Liver (tissue), 9 donors: ENCODE measurements at regions not wholly inside any gene's neighbourhood (a gene's known extent, or its start where the extent isn't known, plus 50 kb on each side); places are given as distances from the start of the nearest gene placed in this dataset. TPM values are rescaled to one million over a fixed set of nuclear protein-coding genes. Genes with fewer than 3 reads are reported as not detected.

ENCODE experiments used
- DNase-seq: peaks from one replicate; pipeline ENCODE4 v3.0.0-alpha.2; 2017; ENCODE audit warnings: low spot score
- H3K27ac ChIP-seq, 2 donors: one replicate each; pipeline ENCODE4 v1.7.0; 2013; ENCODE audit warnings: inconsistent platforms in 2 of 2, low read length in 2 of 2, control low read depth in 1 of 2, low read depth in 1 of 2, mild to moderate bottlenecking in 1 of 2
- H3K27me3 ChIP-seq, 4 donors: one replicate each; pipeline versions ENCODE4 v1.6.1 to v1.7.0; 2013; ENCODE audit warnings: low read length in 3 of 4, inconsistent platforms in 1 of 4, mild to moderate bottlenecking in 1 of 4, moderate library complexity in 1 of 4; ENCODE audit not compliant: control insufficient read depth in 4 of 4, insufficient read depth in 4 of 4
- H3K36me3 ChIP-seq, 4 donors: one replicate each; pipeline versions ENCODE4 v1.6.1 to v1.7.0; 2013; ENCODE audit warnings: low read length in 3 of 4, mild to moderate bottlenecking in 3 of 4, low read depth in 1 of 4, moderate library complexity in 1 of 4; ENCODE audit not compliant: control insufficient read depth in 4 of 4, insufficient read depth in 3 of 4
- H3K4me1 ChIP-seq, 4 donors: one replicate each; pipeline versions ENCODE4 v1.6.1 to v1.7.0; 2013; ENCODE audit warnings: low read length in 3 of 4, mild to moderate bottlenecking in 3 of 4, moderate library complexity in 1 of 4; ENCODE audit not compliant: control insufficient read depth in 4 of 4, insufficient read depth in 4 of 4
- H3K4me3 ChIP-seq, 3 donors: one replicate each; pipeline versions ENCODE4 v1.6.1 to v1.7.0; 2013; ENCODE audit warnings: low read length in 3 of 3, control low read depth in 1 of 3, low read depth in 1 of 3, mild to moderate bottlenecking in 1 of 3
- H3K9ac ChIP-seq, 2 donors: one replicate each; pipeline ENCODE4 v1.7.0; 2013; ENCODE audit warnings: low read length in 2 of 2, mild to moderate bottlenecking in 2 of 2, moderate library complexity in 2 of 2, control low read depth in 1 of 2, low read depth in 1 of 2
- H3K9me3 ChIP-seq, 4 donors: one replicate each; pipeline versions ENCODE4 v1.6.1 to v1.7.0; 2013; ENCODE audit warnings: low read length in 3 of 4; ENCODE audit not compliant: control insufficient read depth in 4 of 4
- ATF3 ChIP-seq: IDR thresholded peaks from 2 replicates; pipeline ENCODE4 v1.6.1; 2016; ENCODE audit warnings: antibody characterized with exemption
- CTCF ChIP-seq: fragments of 150-350 bp; IDR thresholded peaks from 2 replicates; pipeline ENCODE4 v1.5.1; 2017; ENCODE audit warnings: improper control_type of control experiment, low read depth, low read length; ENCODE audit not compliant: missing input control
- EGR1 ChIP-seq, 2 donors: IDR thresholded peaks; 2 replicates each; pipeline ENCODE4 v1.6.1; 2016 to 2018; ENCODE audit warnings: antibody characterized with exemption in 2 of 2, low read depth in 2 of 2
- FOXA2 ChIP-seq: IDR thresholded peaks from 2 replicates; pipeline ENCODE4 v1.6.1; 2016; ENCODE audit warnings: antibody characterized with exemption
- GABPA ChIP-seq, 2 donors: IDR thresholded peaks in 1 of 2; conservative IDR thresholded peaks in 1 of 2; 2 replicates each; pipeline ENCODE4 v1.6.1; 2016; ENCODE audit warnings: antibody characterized with exemption in 2 of 2, mild to moderate bottlenecking in 1 of 2, moderate library complexity in 1 of 2
- JUND ChIP-seq, 2 donors: IDR thresholded peaks; 2 replicates each; pipeline ENCODE4 v1.6.1; 2016; ENCODE audit warnings: antibody characterized with exemption in 2 of 2
- MAX ChIP-seq: IDR thresholded peaks from 2 replicates; pipeline ENCODE4 v1.6.1; 2016; ENCODE audit warnings: antibody characterized with exemption
- NR2F2 ChIP-seq: IDR thresholded peaks from 2 replicates; pipeline ENCODE4 v1.6.1; 2016; ENCODE audit warnings: antibody characterized with exemption
- RAD21 ChIP-seq, 2 donors: IDR thresholded peaks; 2 replicates each; pipeline ENCODE4 v1.6.1; 2016; ENCODE audit warnings: antibody characterized with exemption in 2 of 2, mild to moderate bottlenecking in 2 of 2
- REST ChIP-seq: IDR thresholded peaks from 2 replicates; pipeline ENCODE4 v1.6.1; 2016; ENCODE audit warnings: antibody characterized with exemption, mild to moderate bottlenecking
- TAF1 ChIP-seq: conservative IDR thresholded peaks from 2 replicates; pipeline ENCODE4 v1.6.1; 2016; ENCODE audit warnings: antibody characterized with exemption, mild to moderate bottlenecking
- YY1 ChIP-seq: IDR thresholded peaks from 2 replicates; pipeline ENCODE4 v1.6.1; 2016; ENCODE audit warnings: antibody characterized with exemption, mild to moderate bottlenecking
- WGBS: extraction: QIAGEN DNeasy Blood & Tissue Kit; methylation state at CpG from one replicate; pipeline ENCODE4 v1.1.7; 2013; 5-methylcytosine and 5-hydroxymethylcytosine counted together
- small RNA-seq: library from RNA; depleted of rRNA; stranded (forward); fragments of <200 nt; gene quantifications from one replicate; pipeline ENCODE3, GENCODE V24; 2014
- donor health status: healthy.
- donor health status: healthy.
- donor health status: healthy.
- donor health status: healthy.
- donor health status: healthy.

- Histone ChIP-seq H3K27ac (no peak overlapping the region), H3K4me3 (no peak overlapping the region), H3K36me3 (no peaks in the 10 kb centered on the region), H3K4me1 (no peaks in the 10 kb centered on the region), H3K9me3 (peaks cover 0 to 5% (median under 1%) of the 10 kb centered on the region in 4 donors), H3K27me3 (no peaks in the 10 kb centered on the region), H3K9ac (no peak overlapping the region)
- WGBS, result 82% methylated on average over 3 of the region's 3 CpGs
- DNase-seq, result no peak
- no peak for TF ChIP-seq YY1
- TF ChIP-seq ATF3, result no peak
- TF ChIP-seq RAD21 (IDR thresholded peaks at IDR 0.05), result no peak
- no peak for TF ChIP-seq GABPA (IDR thresholded peaks at IDR 0.05 in 1 of 2, conservative IDR thresholded peaks at IDR 0.05 in 1 of 2)
- no peak for TF ChIP-seq MAX
- no peak for TF ChIP-seq REST
- no peak for TF ChIP-seq NR2F2
- no peak for TF ChIP-seq FOXA2
These were observed 53.9 kb upstream of the PLPP4 start for GRCh38 chr10:120403109-120403508.

- no peak for TF ChIP-seq ATF3
- TF ChIP-seq JUND (IDR thresholded peaks at IDR 0.05), result no peak
- TF ChIP-seq NR2F2, result no peak
- no peak for TF ChIP-seq EGR1 (IDR thresholded peaks at IDR 0.05; ENCODE audit: low read depth in 2 of 2)
- no peak for TF ChIP-seq REST
- TF ChIP-seq TAF1, result no peak
- no peak for TF ChIP-seq CTCF
- Histone ChIP-seq H3K4me1 (no peaks in the 10 kb centered on the region), H3K36me3 (no peaks in the 10 kb centered on the region), H3K27me3 (no peaks in the 10 kb centered on the region), H3K9me3 (no peaks in the 10 kb centered on the region), H3K27ac (no peak overlapping the region), H3K4me3 (no peak overlapping the region), H3K9ac (no peak overlapping the region)
- DNase-seq, result no peak
- 68% methylated on average over 4 of the region's 4 CpGs for WGBS
These were observed 50.7 kb upstream of the PLPP4 start for GRCh38 chr10:120406376-120406775.

Small RNAs in the stretch of these regions (small RNA-seq; reads per million reads assigned to genes)
- not detected for gene AL355298.1
